Activated T-helper 17 cell treated with anti-CD3 and anti-CD28 coated beads, Interleukin-2, amount 50 U/mL, for 72 hours (primary cell): ENCODE measurements at regions not wholly inside any gene's neighbourhood (a gene's known extent, or its start where the extent isn't known, plus 50 kb on each side); places are given as distances from the start of the nearest gene placed in this dataset.

ENCODE experiments used
- ATAC-seq: fragments of 150-1000 bp; cut with Tn5 transposase; replicated peaks from 2 replicates; pipeline ENCODE4 v1.10.0; 2021; ENCODE audit warnings: mild to moderate bottlenecking, moderate library complexity
- H3K27ac Mint-ChIP-seq: one replicate; pipeline ENCODE4 v1.8.0; 2022; ENCODE audit warnings: mixed read lengths
- H3K27me3 Mint-ChIP-seq: one replicate; pipeline ENCODE4 v1.8.0; 2022; ENCODE audit warnings: mixed read lengths
- H3K36me3 Mint-ChIP-seq: one replicate; pipeline ENCODE4 v1.8.0; 2022; ENCODE audit warnings: low read depth, mild to moderate bottlenecking, mixed read lengths
- H3K4me1 Mint-ChIP-seq: one replicate; pipeline ENCODE4 v1.8.0; 2022; ENCODE audit warnings: mixed read lengths
- H3K4me3 Mint-ChIP-seq: one replicate; pipeline ENCODE4 v1.8.0; 2022; ENCODE audit warnings: mild to moderate bottlenecking, mixed read lengths
- H3K9me3 Mint-ChIP-seq: one replicate; pipeline ENCODE4 v1.8.0; 2022; ENCODE audit warnings: mixed read lengths

- no peak overlapping the region for H3K27ac Mint-ChIP-seq
- H3K36me3 Mint-ChIP-seq, result no peaks in the 10 kb centered on the region
- H3K4me1 Mint-ChIP-seq, result no peaks in the 10 kb centered on the region
- ATAC-seq, result no peak
- peaks cover 11% of the 10 kb centered on the region for H3K9me3 Mint-ChIP-seq
- no peak overlapping the region for H3K4me3 Mint-ChIP-seq
- no peaks in the 10 kb centered on the region for H3K27me3 Mint-ChIP-seq
Measured at GRCh38 chr11:23569134-23569533, 708.9 kb upstream of the CCDC179 start.

- no peak for ATAC-seq
- Mint-ChIP-seq H3K27me3 (no peaks in the 10 kb centered on the region), H3K36me3 (no peaks in the 10 kb centered on the region), H3K4me3 (no peak overlapping the region), H3K9me3 (peaks cover 10% of the 10 kb centered on the region), H3K27ac (no peak overlapping the region), H3K4me1 (no peaks in the 10 kb centered on the region)
Measured at GRCh38 chr11:23569547-23569946, 709.3 kb upstream of the CCDC179 start.

GRCh38 chr11:23570828-23571227 is 710.6 kb upstream of the CCDC179 start:
- no peak overlapping the region for H3K27ac Mint-ChIP-seq
- peaks cover 10% of the 10 kb centered on the region for H3K9me3 Mint-ChIP-seq
- no peaks in the 10 kb centered on the region for H3K36me3 Mint-ChIP-seq

GRCh38 chr11:23573429-23573828 is 713.2 kb upstream of the CCDC179 start:
- Mint-ChIP-seq H3K9me3 (peaks cover 10% of the 10 kb centered on the region), H3K27ac (no peak overlapping the region), H3K4me1 (no peaks in the 10 kb centered on the region), H3K27me3 (no peaks in the 10 kb centered on the region), H3K4me3 (no peak overlapping the region), H3K36me3 (no peaks in the 10 kb centered on the region)
- no peak for ATAC-seq

More at GRCh38 chr11:23570828-23571227, 710.6 kb upstream of the CCDC179 start:
- Mint-ChIP-seq H3K4me1 (no peaks in the 10 kb centered on the region), H3K4me3 (no peak overlapping the region), H3K27me3 (no peaks in the 10 kb centered on the region)
- no peak for ATAC-seq

- Mint-ChIP-seq H3K27ac (no peak overlapping the region), H3K9me3 (peaks cover 10% of the 10 kb centered on the region), H3K36me3 (no peaks in the 10 kb centered on the region), H3K4me3 (no peak overlapping the region), H3K4me1 (no peaks in the 10 kb centered on the region), H3K27me3 (no peaks in the 10 kb centered on the region)
- no peak for ATAC-seq
Measured at GRCh38 chr11:23574149-23574548, 713.9 kb upstream of the CCDC179 start.

- no peaks in the 10 kb centered on the region for H3K27me3 Mint-ChIP-seq
- no peaks in the 10 kb centered on the region for H3K36me3 Mint-ChIP-seq
- no peak for ATAC-seq
Measured at GRCh38 chr11:23577296-23577695, 717.0 kb upstream of the CCDC179 start.

GRCh38 chr11:23585416-23586104 is 725.3 kb upstream of the CCDC179 start:
- Mint-ChIP-seq H3K9me3 (peaks cover 11% of the 10 kb centered on the region), H3K27me3 (no peaks in the 10 kb centered on the region), H3K27ac (no peak overlapping the region), H3K4me3 (no peak overlapping the region), H3K4me1 (no peaks in the 10 kb centered on the region), H3K36me3 (no peaks in the 10 kb centered on the region)
- ATAC-seq, result no peak

More at GRCh38 chr11:23577296-23577695, 717.0 kb upstream of the CCDC179 start:
- no peaks in the 10 kb centered on the region for H3K4me1 Mint-ChIP-seq
- H3K9me3 Mint-ChIP-seq, result peaks cover 5% of the 10 kb centered on the region
- no peak overlapping the region for H3K27ac Mint-ChIP-seq
- no peak overlapping the region for H3K4me3 Mint-ChIP-seq

GRCh38 chr11:23586173-23586572 is 725.9 kb upstream of the CCDC179 start:
- ATAC-seq, result no peak
- H3K36me3 Mint-ChIP-seq, result no peaks in the 10 kb centered on the region
- no peaks in the 10 kb centered on the region for H3K4me1 Mint-ChIP-seq
- no peak overlapping the region for H3K27ac Mint-ChIP-seq
- peaks cover 11% of the 10 kb centered on the region for H3K9me3 Mint-ChIP-seq
- no peak overlapping the region for H3K4me3 Mint-ChIP-seq
- no peaks in the 10 kb centered on the region for H3K27me3 Mint-ChIP-seq

GRCh38 chr11:23590596-23591308 is 730.5 kb upstream of the CCDC179 start:
- Mint-ChIP-seq H3K36me3 (no peaks in the 10 kb centered on the region), H3K9me3 (peaks cover 20% of the 10 kb centered on the region), H3K4me3 (no peak overlapping the region), H3K27ac (no peak overlapping the region), H3K4me1 (no peaks in the 10 kb centered on the region), H3K27me3 (no peaks in the 10 kb centered on the region)
- no peak for ATAC-seq

- Mint-ChIP-seq H3K4me1 (no peaks in the 10 kb centered on the region), H3K36me3 (no peaks in the 10 kb centered on the region), H3K4me3 (no peak overlapping the region), H3K9me3 (peaks cover 20% of the 10 kb centered on the region), H3K27me3 (no peaks in the 10 kb centered on the region), H3K27ac (no peak overlapping the region)
- ATAC-seq, result no peak
Measured at GRCh38 chr11:23594755-23595154, 734.5 kb upstream of the CCDC179 start.

GRCh38 chr11:23604966-23605365 is 744.7 kb upstream of the CCDC179 start:
- no peak for ATAC-seq
- Mint-ChIP-seq H3K9me3 (peaks cover 7% of the 10 kb centered on the region), H3K4me1 (no peaks in the 10 kb centered on the region), H3K27ac (no peak overlapping the region), H3K27me3 (no peaks in the 10 kb centered on the region), H3K4me3 (no peak overlapping the region), H3K36me3 (no peaks in the 10 kb centered on the region)

GRCh38 chr11:23606191-23606590 is 745.9 kb upstream of the CCDC179 start:
- ATAC-seq, result no peak
- no peaks in the 10 kb centered on the region for H3K27me3 Mint-ChIP-seq
- no peak overlapping the region for H3K4me3 Mint-ChIP-seq
- no peaks in the 10 kb centered on the region for H3K4me1 Mint-ChIP-seq
- H3K9me3 Mint-ChIP-seq, result peaks cover 6% of the 10 kb centered on the region
- H3K27ac Mint-ChIP-seq, result no peak overlapping the region
- H3K36me3 Mint-ChIP-seq, result no peaks in the 10 kb centered on the region

GRCh38 chr11:23611726-23612125 is 751.5 kb upstream of the CCDC179 start:
- H3K4me3 Mint-ChIP-seq, result no peak overlapping the region
- H3K27ac Mint-ChIP-seq, result no peak overlapping the region
- no peaks in the 10 kb centered on the region for H3K27me3 Mint-ChIP-seq
- ATAC-seq, result no peak
- no peaks in the 10 kb centered on the region for H3K4me1 Mint-ChIP-seq
- H3K36me3 Mint-ChIP-seq, result no peaks in the 10 kb centered on the region
- peaks cover 4% of the 10 kb centered on the region for H3K9me3 Mint-ChIP-seq

GRCh38 chr11:23620617-23621016 is 760.3 kb upstream of the CCDC179 start:
- Mint-ChIP-seq H3K36me3 (no peaks in the 10 kb centered on the region), H3K4me1 (no peaks in the 10 kb centered on the region), H3K27ac (no peak overlapping the region), H3K9me3 (peaks cover 16% of the 10 kb centered on the region), H3K27me3 (no peaks in the 10 kb centered on the region), H3K4me3 (no peak overlapping the region)
- no peak for ATAC-seq

- Mint-ChIP-seq H3K36me3 (no peaks in the 10 kb centered on the region), H3K9me3 (peaks cover 12% of the 10 kb centered on the region), H3K27me3 (no peaks in the 10 kb centered on the region), H3K27ac (no peak overlapping the region), H3K4me1 (no peaks in the 10 kb centered on the region), H3K4me3 (no peak overlapping the region)
- ATAC-seq, result no peak
Measured at GRCh38 chr11:23632293-23632692, 772.0 kb upstream of the CCDC179 start.
